HG03575 (cell line): ENCODE measurements at regions not wholly inside any gene's neighbourhood (a gene's known extent, or its start where the extent isn't known, plus 50 kb on each side); places are given as distances from the start of the nearest gene placed in this dataset.

Experiments used
- ATAC-seq: cut with Tn5 transposase; IDR thresholded peaks from one replicate; pipeline ENCODE4 v1.9.1; 2021; ENCODE audit not compliant: unreplicated experiment, insufficient number of reproducible peaks, low FRiP score; ENCODE audit errors: extremely low read depth

GRCh38 chr15:60184579-60184978, 180.5 kb downstream of the FOXB1 start:
- ATAC-seq: no peak

DNA sequence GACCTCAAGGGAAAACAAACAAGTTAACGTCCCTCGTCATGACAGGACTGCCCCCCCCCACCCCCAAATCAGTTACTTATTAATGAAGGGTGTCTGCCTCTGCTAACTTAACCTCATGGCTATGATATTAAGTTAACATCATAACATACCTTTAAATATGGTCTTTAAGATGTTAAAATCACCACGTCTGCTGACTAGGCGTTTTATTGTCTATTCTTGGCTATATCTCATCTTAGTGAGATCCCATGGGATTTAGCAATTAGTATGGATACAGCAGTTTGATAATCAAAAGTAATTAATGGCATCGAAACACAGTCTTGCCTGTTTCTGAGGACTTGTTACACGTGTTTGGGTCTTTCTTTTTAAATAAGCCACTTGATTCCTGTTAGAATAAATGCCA, 186.9 kb downstream of the FOXB1 start:
- no peak for ATAC-seq

DNA sequence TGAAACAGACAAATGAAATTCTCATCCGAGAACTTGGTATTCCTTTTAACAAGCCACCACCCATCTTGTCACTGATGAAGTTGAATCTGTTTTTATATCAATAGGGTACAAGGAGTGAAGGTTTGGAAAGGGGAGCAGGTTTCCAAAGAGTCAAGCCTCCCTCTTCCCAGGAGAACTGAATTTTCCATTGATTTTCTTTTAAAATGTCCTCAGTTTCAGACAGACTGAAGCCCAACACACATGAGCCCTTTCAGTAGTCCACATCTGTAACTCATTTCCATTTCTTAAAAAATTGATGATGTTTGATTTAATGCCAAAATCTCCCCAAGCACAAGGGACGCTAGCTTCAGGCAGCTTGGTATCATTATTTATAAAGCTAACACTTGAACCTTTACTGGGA, 187.7 kb downstream of the FOXB1 start:
- ATAC-seq: no peak

- ATAC-seq: no peak
These were observed 191.5 kb downstream of the FOXB1 start for GRCh38 chr15:60195611-60196010.

- no peak for ATAC-seq
These were observed 193.5 kb downstream of the ANXA2 start for GRCh38 chr15:60204131-60204885.

GRCh38 chr15:60208709-60209108, 189.1 kb downstream of the ANXA2 start:
- ATAC-seq: no peak

GRCh38 chr15:60212536-60212935, 185.2 kb downstream of the ANXA2 start:
- ATAC-seq: no peak

DNA sequence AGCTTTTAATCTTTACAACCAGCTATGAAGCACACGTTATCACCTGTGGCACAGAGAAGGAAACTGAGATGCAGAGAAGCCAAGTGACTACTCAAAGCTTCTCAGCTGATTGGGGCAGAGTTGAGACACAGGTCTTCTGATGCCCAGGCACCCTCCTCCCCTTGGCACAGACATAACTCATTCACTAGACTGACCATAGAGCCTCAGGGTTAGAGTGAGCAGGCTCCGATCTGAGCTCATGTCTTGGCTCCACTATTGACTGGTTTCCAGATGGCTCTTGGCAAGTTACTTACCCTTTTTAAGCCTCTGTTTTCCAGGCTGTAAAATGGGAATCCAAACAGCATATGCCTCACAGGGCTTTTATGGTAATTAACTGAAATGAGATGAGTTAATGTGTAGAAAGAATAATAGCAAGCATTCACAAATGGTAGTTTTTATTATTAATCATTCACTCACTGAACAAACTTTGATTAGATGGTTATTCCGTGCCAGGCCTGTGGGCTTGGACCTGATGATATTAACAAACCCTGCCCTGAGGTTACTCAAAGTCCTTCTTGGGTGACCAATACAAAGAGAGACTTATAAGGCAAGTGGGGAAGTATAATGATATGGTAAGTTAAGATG, 184.3 kb downstream of the ANXA2 start:
- ATAC-seq: no peak

DNA sequence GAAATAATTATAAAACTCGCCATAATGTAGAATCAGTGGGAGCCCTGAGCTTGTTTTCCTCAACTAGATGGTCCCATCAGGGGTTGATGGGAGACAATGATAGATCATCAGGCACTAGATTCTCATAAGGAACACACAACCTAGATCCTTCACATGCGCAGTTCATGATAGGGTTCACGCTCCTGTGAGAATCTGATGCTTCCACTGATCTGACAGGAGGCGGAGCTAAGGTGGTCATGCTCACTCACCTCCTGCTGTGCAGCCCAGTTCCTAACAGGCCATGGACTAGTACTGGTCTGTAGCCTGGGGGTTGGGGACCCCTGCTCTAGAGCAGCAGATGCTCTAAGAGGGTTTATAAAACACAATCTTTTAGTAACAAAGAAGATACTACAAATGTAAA, 183.6 kb downstream of the ANXA2 start:
- no peak for ATAC-seq

GRCh38 chr15:60215225-60215963, 182.4 kb downstream of the ANXA2 start:
- ATAC-seq: no peak

GRCh38 chr15:60217161-60217560, 180.6 kb downstream of the ANXA2 start:
- no peak for ATAC-seq

- ATAC-seq: no peak
These were observed 179.5 kb downstream of the ANXA2 start for GRCh38 chr15:60218256-60218655.

- no peak for ATAC-seq
These were observed 177.9 kb downstream of the ANXA2 start for GRCh38 chr15:60219866-60220265.

- ATAC-seq: no peak
These were observed 176.4 kb downstream of the ANXA2 start for GRCh38 chr15:60221356-60221755.

- no peak for ATAC-seq
These were observed 175.4 kb downstream of the ANXA2 start for GRCh38 chr15:60222404-60222803.

- ATAC-seq: no peak
These were observed 174.6 kb downstream of the ANXA2 start for GRCh38 chr15:60223176-60223575.

DNA sequence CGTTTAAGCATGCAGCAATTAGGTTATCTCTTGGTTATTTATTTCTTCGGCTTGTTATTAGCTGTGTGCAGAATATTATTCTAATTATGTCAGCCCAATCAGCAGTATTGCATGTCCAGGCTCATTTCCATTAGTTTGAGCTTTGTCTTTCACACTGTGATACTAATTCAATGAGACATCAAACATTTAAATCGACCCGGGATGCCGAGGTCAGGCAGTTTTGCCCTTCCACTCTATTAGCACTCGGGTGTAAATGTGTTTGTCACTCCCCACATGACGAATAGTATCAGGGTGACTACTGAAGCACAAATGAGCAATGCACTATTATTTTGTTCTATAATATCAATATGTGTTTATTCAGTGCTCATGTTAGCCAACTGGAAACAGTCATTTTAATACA, 170.9 kb downstream of the ANXA2 start:
- ATAC-seq: no peak

DNA sequence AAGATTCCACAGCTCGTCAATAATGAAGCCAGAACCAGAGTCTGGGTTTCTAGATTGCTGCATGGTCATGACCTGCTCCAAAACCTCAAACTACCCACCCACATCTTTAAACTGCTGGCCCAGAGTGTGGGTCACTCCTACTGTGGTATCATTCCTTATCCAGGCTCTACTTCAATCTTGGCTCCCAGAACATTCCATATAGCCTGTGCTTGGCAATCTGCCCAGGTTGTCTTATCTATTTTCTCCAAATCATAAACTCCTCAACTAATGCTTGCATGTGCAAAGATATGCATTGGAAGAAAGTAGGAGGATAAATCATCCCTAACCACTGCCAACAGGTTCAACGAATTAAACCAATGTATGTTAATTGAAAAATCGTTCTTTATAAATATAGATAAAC, 169.7 kb downstream of the ANXA2 start:
- ATAC-seq: no peak

GRCh38 chr15:60228619-60229018, 169.2 kb downstream of the ANXA2 start:
- no peak for ATAC-seq
